SK-N-SH (cell line): ENCODE measurements at regions not wholly inside any gene's neighbourhood (a gene's known extent, or its start where the extent isn't known, plus 50 kb on each side); places are given as distances from the start of the nearest gene placed in this dataset.

Experiments used
- CTCF ChIA-PET: fragments of 300-600, 350-600 bp; formaldehyde crosslinking; extraction: SDS; loops from one replicate; lab custom pipeline; 2021; lab: Yijun Ruan, JAX
- POLR2A ChIA-PET: fragments of 350-600 bp; sonication (Branson Sonifier 250); formaldehyde crosslinking; extraction: SDS; loops from one replicate; lab custom pipeline; 2020; ENCODE audit warnings: antibody characterized with exemption, inconsistent platforms; lab: Yijun Ruan, JAX
- DNase-seq: peaks from one replicate; pipeline ENCODE4 v3.0.0; 2012
- H2AFZ ChIP-seq: fragments of 200-600 bp; sonication (generic); 2 replicates; pipeline ENCODE4 v1.8.1; 2016; ENCODE audit warnings: antibody characterized with exemption, mild to moderate bottlenecking, low read depth
- H3F3A ChIP-seq: fragments of 200-600 bp; sonication (generic); replicated peaks from 2 replicates; pipeline ENCODE3; 2016; ENCODE audit warnings: antibody characterized with exemption, mild to moderate bottlenecking; ENCODE audit not compliant: insufficient read depth
- H3K27ac ChIP-seq, 2 experiments: fragments of 200-500 bp in 1 of 2; fragments of 200-600 bp in 1 of 2; sonication (Bioruptor generic) in 1 of 2; sonication (generic), shearing (Covaris generic) in 1 of 2; 2 replicates each; pipeline versions ENCODE4 v1.5.1 to v1.6.1; 2014 to 2016; ENCODE audit warnings: low read depth in 2 of 2, inconsistent platforms in 1 of 2, low read length in 1 of 2, mild to moderate bottlenecking in 1 of 2, mixed read lengths in 1 of 2
- H3K27me3 ChIP-seq: fragments of 200-600 bp; sonication (generic), shearing (Covaris generic); 2 replicates; pipeline ENCODE4 v1.6.1; 2016; ENCODE audit warnings: mixed run types; ENCODE audit not compliant: insufficient read depth
- H3K36me3 ChIP-seq, 2 experiments: fragments of 200-500 bp in 1 of 2; fragments of 200-600 bp in 1 of 2; sonication (Bioruptor generic) in 1 of 2; sonication (generic) in 1 of 2; replicated peaks in 1 of 2; 2 replicates each; pipeline versions ENCODE3 to v1.5.1; 2014 to 2016; ENCODE audit warnings: low read length in 1 of 2, mild to moderate bottlenecking in 1 of 2; ENCODE audit not compliant: insufficient read depth in 2 of 2, control insufficient read depth in 1 of 2
- H3K4me1 ChIP-seq, 2 experiments: fragments of 200-500 bp in 1 of 2; fragments of 200-600 bp in 1 of 2; sonication (Bioruptor generic) in 1 of 2; sonication (generic), shearing (Covaris generic) in 1 of 2; 2 replicates each; pipeline versions ENCODE4 v1.5.1 to v1.6.1; 2014 to 2016; ENCODE audit warnings: low read depth in 1 of 2, low read length in 1 of 2, mixed run types in 1 of 2; ENCODE audit not compliant: insufficient read depth in 2 of 2, control insufficient read depth in 1 of 2
- H3K4me2 ChIP-seq: fragments of 200-600 bp; sonication (generic), shearing (Covaris generic); 2 replicates; pipeline ENCODE4 v1.6.1; 2017; ENCODE audit warnings: mixed run types
- H3K4me3 ChIP-seq, 2 experiments: fragments of 200-500 bp in 1 of 2; fragments of 200-600 bp in 1 of 2; sonication (Bioruptor generic) in 1 of 2; sonication (generic), shearing (Covaris generic) in 1 of 2; 2 replicates each; pipeline versions ENCODE4 v1.5.1 to v1.8.1; 2014 to 2016; ENCODE audit warnings: low read depth in 2 of 2, inconsistent platforms in 1 of 2, low read length in 1 of 2, mild to moderate bottlenecking in 1 of 2, mixed read lengths in 1 of 2, moderate library complexity in 1 of 2
- H3K79me2 ChIP-seq: fragments of 200-600 bp; sonication (generic); 2 replicates; pipeline ENCODE4 v1.8.1; 2017; ENCODE audit warnings: mild to moderate bottlenecking; ENCODE audit not compliant: insufficient read depth
- H3K9ac ChIP-seq: fragments of 200-600 bp; sonication (generic); 2 replicates; pipeline ENCODE4 v1.6.1; 2017; ENCODE audit warnings: mixed run types
- H3K9me2 ChIP-seq: fragments of 200-600 bp; sonication (generic); 2 replicates; pipeline ENCODE4 v1.6.1; 2017; ENCODE audit warnings: mixed run types
- H3K9me3 ChIP-seq: fragments of 200-600 bp; sonication (generic); 2 replicates; pipeline ENCODE4 v1.6.1; 2017; ENCODE audit warnings: mixed run types, mild to moderate bottlenecking, moderate library complexity
- H4K20me1 ChIP-seq: fragments of 200-600 bp; sonication (generic); 2 replicates; pipeline ENCODE4 v1.6.1; 2017; ENCODE audit warnings: mild to moderate bottlenecking, mixed run types; ENCODE audit not compliant: insufficient read depth
- FOSL2 ChIP-seq: IDR thresholded peaks from 2 replicates; pipeline ENCODE4 v1.4.0; 2012; ENCODE audit warnings: low read depth, mild to moderate bottlenecking, moderate library complexity, borderline replicate concordance
- FOXM1 ChIP-seq: IDR thresholded peaks from 2 replicates; pipeline ENCODE4 v1.4.0; 2012; ENCODE audit warnings: low read depth, mild to moderate bottlenecking
- IRF3 ChIP-seq: fragments of 150-350 bp; IDR thresholded peaks from 2 replicates; pipeline ENCODE4 v1.6.1; 2016; ENCODE audit warnings: mild to moderate bottlenecking, low read depth, low read length
- MEF2A ChIP-seq: IDR thresholded peaks from 2 replicates; pipeline ENCODE4 v1.4.0; 2012; ENCODE audit warnings: low read depth, borderline replicate concordance
- NFIC ChIP-seq: IDR thresholded peaks from 2 replicates; pipeline ENCODE4 v1.4.0; 2012; ENCODE audit warnings: borderline replicate concordance
- POLR2AphosphoS5 ChIP-seq: IDR thresholded peaks from 2 replicates; pipeline ENCODE4 v1.6.1; 2012; ENCODE audit warnings: low read depth, low read length
- REST ChIP-seq: IDR thresholded peaks from 2 replicates; pipeline ENCODE4 v1.6.1; 2012; ENCODE audit warnings: mild to moderate bottlenecking, low read depth, low read length, moderate library complexity
- RFX5 ChIP-seq: IDR thresholded peaks from 2 replicates; pipeline ENCODE4 v1.6.1; 2012; ENCODE audit warnings: mild to moderate bottlenecking, improper control_type of control experiment, low read length
- TCF12 ChIP-seq: IDR thresholded peaks from 2 replicates; pipeline ENCODE4 v1.4.0; 2012
- YY1 ChIP-seq: IDR thresholded peaks from 2 replicates; pipeline ENCODE4 v1.4.0; 2012; ENCODE audit warnings: low read depth, mild to moderate bottlenecking
- WGBS: methylation state at CpG from one replicate; pipeline ENCODE4 v1.1.6; 2017; ENCODE audit warnings: low lambda C conversion rate; 5-methylcytosine and 5-hydroxymethylcytosine counted together

GRCh38 chr1:199312626-199313025 is 673.8 kb downstream of the PTPRC start:
- ChIA-PET POLR2A (no interaction called here), CTCF (interaction anchor here (0.7 kb wide), 1 partner anchor 592 kb away, joined by 3 read pairs; no protein-coding TSS in a partner anchor)
- WGBS: 84% methylated on average over 2 of the region's 2 CpGs

GRCh38 chr1:199313444-199313843 is 674.6 kb downstream of the PTPRC start:
- H3K27me3 ChIP-seq: no peaks in the 10 kb centered on the region
- DNase-seq: no peak
- 95% methylated on average over 2 of the region's 2 CpGs for WGBS
- no peaks in the 10 kb centered on the region for H3K36me3 ChIP-seq
- no peak overlapping the region for H3K27ac ChIP-seq
- TF ChIP-seq NFIC: no peak
- TF ChIP-seq MEF2A: no peak
- no peak for TF ChIP-seq FOSL2
- no peak for TF ChIP-seq RFX5
- no peak for TF ChIP-seq FOXM1
- no peak for TF ChIP-seq IRF3
- no peak for TF ChIP-seq YY1
- no peak for TF ChIP-seq REST
- TF ChIP-seq, all 33 proteins: peak for 0
- ChIA-PET CTCF (no interaction called here), POLR2A (no interaction called here)
- Histone ChIP-seq H3F3A (no peaks in the 10 kb centered on the region), H3K4me1 (peaks cover 0 to 22% of the 10 kb centered on the region in 2 experiments; a peak in 1 of 4 replicates), H3K4me2 (no peak overlapping the region), H3K79me2 (no peaks in the 10 kb centered on the region; the same call in 1 of the 2 replicates), H3K9me3 (no peaks in the 10 kb centered on the region), H2AFZ (no peak overlapping the region), H4K20me1 (no peaks in the 10 kb centered on the region), H3K4me3 (no peak overlapping the region), H3K9ac (no peak overlapping the region), H3K9me2 (no peaks in the 10 kb centered on the region)

More at GRCh38 chr1:199312626-199313025, 673.8 kb downstream of the PTPRC start:
- TF ChIP-seq YY1 (no peak), TCF12 (no peak), POLR2AphosphoS5 (no peak)
- Histone ChIP-seq H3K4me3 (no peak overlapping the region), H3K9me2 (no peaks in the 10 kb centered on the region), H3K4me1 (peaks cover 0 to 22% of the 10 kb centered on the region in 2 experiments; a peak in 1 of 4 replicates), H3K79me2 (no peaks in the 10 kb centered on the region; the same call in 1 of the 2 replicates), H2AFZ (no peak overlapping the region), H3K27me3 (no peaks in the 10 kb centered on the region), H3K27ac (no peak overlapping the region), H3K9ac (no peak overlapping the region), H3K9me3 (no peaks in the 10 kb centered on the region), H3K36me3 (no peaks in the 10 kb centered on the region), H3F3A (no peaks in the 10 kb centered on the region), H3K4me2 (no peak overlapping the region), H4K20me1 (no peaks in the 10 kb centered on the region)
- no peak for DNase-seq
